ENCODE measurements at regions not wholly inside any gene's neighbourhood (a gene's known extent, or its start where the extent isn't known, plus 50 kb on each side); places are given as distances from the start of the nearest gene placed in this dataset.
A peak's percentile ranks its signal among the peaks of the same experiment; 100 is the strongest.

GRCh38 chr12:124627956-124628355, 60.5 kb upstream of the NCOR2 start:
- TF ChIP-seq, protein P1, sequence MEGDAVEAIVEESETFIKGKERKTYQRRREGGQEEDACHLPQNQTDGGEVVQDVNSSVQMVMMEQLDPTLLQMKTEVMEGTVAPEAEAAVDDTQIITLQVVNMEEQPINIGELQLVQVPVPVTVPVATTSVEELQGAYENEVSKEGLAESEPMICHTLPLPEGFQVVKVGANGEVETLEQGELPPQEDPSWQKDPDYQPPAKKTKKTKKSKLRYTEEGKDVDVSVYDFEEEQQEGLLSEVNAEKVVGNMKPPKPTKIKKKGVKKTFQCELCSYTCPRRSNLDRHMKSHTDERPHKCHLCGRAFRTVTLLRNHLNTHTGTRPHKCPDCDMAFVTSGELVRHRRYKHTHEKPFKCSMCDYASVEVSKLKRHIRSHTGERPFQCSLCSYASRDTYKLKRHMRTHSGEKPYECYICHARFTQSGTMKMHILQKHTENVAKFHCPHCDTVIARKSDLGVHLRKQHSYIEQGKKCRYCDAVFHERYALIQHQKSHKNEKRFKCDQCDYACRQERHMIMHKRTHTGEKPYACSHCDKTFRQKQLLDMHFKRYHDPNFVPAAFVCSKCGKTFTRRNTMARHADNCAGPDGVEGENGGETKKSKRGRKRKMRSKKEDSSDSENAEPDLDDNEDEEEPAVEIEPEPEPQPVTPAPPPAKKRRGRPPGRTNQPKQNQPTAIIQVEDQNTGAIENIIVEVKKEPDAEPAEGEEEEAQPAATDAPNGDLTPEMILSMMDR (IDR thresholded peaks at IDR 0.05; ENCODE audit: low read depth, low read length) = no peak
- Histone ChIP-seq H3K27ac (no peak overlapping the region), H3K36me3 (no peaks in the 10 kb centered on the region), H3K27me3 (ENCODE audit: insufficient read depth, low read depth, severe bottlenecking) (no peaks in the 10 kb centered on the region), H3K4me3 (ENCODE audit: low read depth, low read length) (no peak overlapping the region), H3K9me3 (ENCODE audit: severe bottlenecking) (no peaks in the 10 kb centered on the region)
- DNase-seq = no peak

DNA sequence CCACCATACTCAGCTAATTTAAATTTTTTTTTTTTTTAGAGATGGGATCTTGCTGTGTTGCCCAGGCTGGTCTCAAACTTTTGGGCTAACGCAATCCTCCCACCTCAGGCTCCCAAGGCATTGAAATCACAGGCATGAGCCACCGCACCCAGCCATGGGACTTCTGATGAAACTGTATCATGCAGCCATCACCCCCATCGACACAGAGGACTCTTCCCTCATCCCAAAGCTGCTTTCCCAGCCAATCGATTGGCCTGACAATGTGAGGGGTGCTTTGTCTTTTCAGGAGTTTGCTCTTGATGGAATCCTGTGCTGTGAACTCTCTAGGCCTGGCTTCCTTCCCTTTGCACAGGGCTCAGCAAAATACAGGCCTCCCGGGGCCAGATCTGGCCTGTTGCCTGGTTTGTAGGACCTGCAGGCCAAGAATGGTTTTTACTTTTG, 59.6 kb upstream of the NCOR2 start:
- TF ChIP-seq, protein P1 (IDR thresholded peaks at IDR 0.05; ENCODE audit: low read depth, low read length) = no peak
- DNase-seq = no peak

GRCh38 chr12:124625867-124626675, 58.7 kb upstream of the NCOR2 start:
- H3K27me3 ChIP-seq (ENCODE audit: insufficient read depth, low read depth, severe bottlenecking) = no peaks in the 10 kb centered on the region
- H3K36me3 ChIP-seq = no peaks in the 10 kb centered on the region
- DNase-seq = no peak
- TF ChIP-seq, protein P1 (IDR thresholded peaks at IDR 0.05; ENCODE audit: low read depth, low read length) = no peak
- H3K4me3 ChIP-seq (ENCODE audit: low read depth, low read length) = no peak overlapping the region
- no peaks in the 10 kb centered on the region for H3K9me3 ChIP-seq (ENCODE audit: severe bottlenecking)
- no peak overlapping the region for H3K27ac ChIP-seq

More for the DNA sequence above, 59.6 kb upstream of the NCOR2 start:
- Histone ChIP-seq H3K36me3 (no peaks in the 10 kb centered on the region), H3K9me3 (ENCODE audit: severe bottlenecking) (no peaks in the 10 kb centered on the region), H3K27ac (no peak overlapping the region), H3K4me3 (ENCODE audit: low read depth, low read length) (no peak overlapping the region), H3K27me3 (ENCODE audit: insufficient read depth, low read depth, severe bottlenecking) (no peaks in the 10 kb centered on the region)

DNA sequence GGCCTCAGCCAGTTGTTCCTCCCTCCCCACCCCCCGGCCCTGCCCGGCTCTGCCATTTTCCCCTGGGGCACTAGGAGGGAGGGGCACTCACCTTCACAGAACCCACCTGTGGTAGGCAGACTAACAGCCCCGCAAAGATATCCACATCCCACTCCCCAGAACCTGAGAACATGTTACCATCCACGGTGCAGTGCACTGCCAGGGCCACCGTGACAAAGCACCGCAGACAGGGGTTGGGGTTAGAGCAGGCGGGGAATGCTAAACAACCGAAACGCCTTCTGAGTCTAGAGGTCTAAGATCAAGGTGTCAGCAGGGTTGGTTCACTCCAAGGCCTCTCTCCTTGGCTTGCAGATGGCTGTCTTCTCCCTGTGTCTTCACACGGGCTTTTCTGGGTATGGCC, 57.4 kb upstream of the NCOR2 start:
- Histone ChIP-seq H3K4me3 (ENCODE audit: low read depth, low read length) (no peak overlapping the region), H3K27me3 (ENCODE audit: insufficient read depth, low read depth, severe bottlenecking) (no peaks in the 10 kb centered on the region), H3K36me3 (no peaks in the 10 kb centered on the region), H3K9me3 (ENCODE audit: severe bottlenecking) (no peaks in the 10 kb centered on the region), H3K27ac (no peak overlapping the region)
- DNase-seq = no peak
- TF ChIP-seq, protein P1 (IDR thresholded peaks at IDR 0.05; ENCODE audit: low read depth, low read length) = no peak

GRCh38 chr12:124623344-124624035, 56.1 kb upstream of the NCOR2 start:
- Histone ChIP-seq H3K9me3 (ENCODE audit: severe bottlenecking) (no peaks in the 10 kb centered on the region), H3K27me3 (ENCODE audit: insufficient read depth, low read depth, severe bottlenecking) (no peaks in the 10 kb centered on the region), H3K27ac (peak overlapping the region; percentile 14), H3K4me3 (ENCODE audit: low read depth, low read length) (no peak overlapping the region), H3K36me3 (no peaks in the 10 kb centered on the region)
- DNase-seq = peak; percentile 37
- TF ChIP-seq, protein P1 (IDR thresholded peaks at IDR 0.05; ENCODE audit: low read depth, low read length) = no peak

Data from WERI-Rb-1 (cell line).